ENCODE measurements at regions not wholly inside any gene's neighbourhood (a gene's known extent, or its start where the extent isn't known, plus 50 kb on each side); places are given as distances from the start of the nearest gene placed in this dataset.

DNA sequence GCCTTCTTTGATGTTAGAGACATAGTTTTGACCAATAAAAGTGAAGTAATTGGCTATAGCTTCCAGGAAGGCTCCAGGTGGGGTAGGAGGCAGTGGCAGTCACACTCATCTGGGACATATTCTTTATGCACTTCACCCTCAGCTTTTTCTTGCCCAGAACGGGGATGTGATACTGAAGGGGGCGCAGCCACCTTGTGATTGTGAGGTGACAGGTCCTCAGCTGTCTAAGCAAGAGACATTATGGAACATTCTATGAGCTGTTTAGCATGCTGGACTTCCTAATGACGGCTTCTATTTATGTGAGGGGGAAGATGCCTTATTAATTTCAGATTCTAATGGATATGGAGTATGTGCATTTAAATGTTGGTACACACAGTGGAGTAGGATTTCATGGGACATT, 151.3 kb upstream of the ZFP64 start:
- DNase-seq (ENCODE audit: low spot score): no peak
- no peak for TF ChIP-seq CTCF (IDR thresholded peaks at IDR 0.05)
- Histone ChIP-seq H3K4me3 (no peak overlapping the region), H3K27ac (no peak overlapping the region)

DNA sequence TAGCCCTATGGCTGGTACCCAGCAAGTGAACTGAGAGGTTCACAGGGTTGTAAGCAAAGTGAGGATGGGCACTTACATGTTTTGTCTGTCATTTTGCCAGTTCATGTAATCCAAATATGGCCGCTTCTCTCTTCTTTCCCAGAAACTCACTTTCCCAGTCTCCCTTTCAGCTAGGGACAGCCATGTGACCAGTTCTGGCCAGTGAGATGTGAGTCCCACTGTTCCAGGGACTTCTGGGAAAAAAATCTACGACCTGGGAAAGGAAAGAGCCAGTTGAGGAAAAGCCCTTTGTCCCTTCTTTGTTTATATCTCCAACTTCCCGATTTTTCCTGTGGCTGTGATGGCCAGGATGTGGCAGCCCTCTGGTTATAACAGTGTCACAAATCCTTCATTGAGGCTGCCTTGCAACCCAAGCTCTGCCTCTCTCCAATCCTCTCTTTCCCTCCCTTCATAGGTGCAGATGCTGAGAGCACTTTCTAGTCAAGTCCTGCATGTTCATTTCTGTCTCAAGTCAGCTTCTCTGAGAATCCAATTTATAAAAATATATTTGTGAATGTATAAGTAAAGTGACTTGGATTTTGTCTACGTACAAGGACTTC, 148.6 kb upstream of the ZFP64 start:
- TF ChIP-seq CTCF (IDR thresholded peaks at IDR 0.05): no peak
- no peak for DNase-seq (ENCODE audit: low spot score)
- H3K4me3 ChIP-seq: no peak overlapping the region
- H3K27ac ChIP-seq: no peak overlapping the region

- H3K4me3 ChIP-seq: no peak overlapping the region
- no peak for DNase-seq (ENCODE audit: low spot score)
- no peak for TF ChIP-seq CTCF (IDR thresholded peaks at IDR 0.05)
- H3K27ac ChIP-seq: no peak overlapping the region
Measured at GRCh38 chr20:52332649-52333250, 141.2 kb upstream of the ZFP64 start.

- DNase-seq (ENCODE audit: low spot score): no peak
- H3K4me3 ChIP-seq: no peak overlapping the region
- no peak overlapping the region for H3K27ac ChIP-seq
- TF ChIP-seq CTCF (IDR thresholded peaks at IDR 0.05): no peak
Measured at GRCh38 chr20:52332230-52332629, 140.7 kb upstream of the ZFP64 start.

GRCh38 chr20:52331655-52332054, 140.1 kb upstream of the ZFP64 start:
- TF ChIP-seq CTCF (IDR thresholded peaks at IDR 0.05): no peak

GRCh38 chr20:52321396-52321795, 129.8 kb upstream of the ZFP64 start:
- TF ChIP-seq CTCF (IDR thresholded peaks at IDR 0.05): no peak
- no peak overlapping the region for H3K27ac ChIP-seq
- no peak for DNase-seq (ENCODE audit: low spot score)
- no peak overlapping the region for H3K4me3 ChIP-seq

More at GRCh38 chr20:52331655-52332054, 140.1 kb upstream of the ZFP64 start:
- H3K27ac ChIP-seq: no peak overlapping the region
- H3K4me3 ChIP-seq: no peak overlapping the region
- DNase-seq (ENCODE audit: low spot score): no peak

GRCh38 chr20:52318651-52319050, 127.1 kb upstream of the ZFP64 start:
- H3K27ac ChIP-seq: no peak overlapping the region

More at GRCh38 chr20:52318651-52319050, 127.1 kb upstream of the ZFP64 start:
- TF ChIP-seq CTCF (IDR thresholded peaks at IDR 0.05): no peak
- no peak for DNase-seq (ENCODE audit: low spot score)
- no peak overlapping the region for H3K4me3 ChIP-seq

All from coronary artery (tissue), 2 donors.